ENCODE measurements at regions not wholly inside any gene's neighbourhood (a gene's known extent, or its start where the extent isn't known, plus 50 kb on each side); places are given as distances from the start of the nearest gene placed in this dataset.
A peak's percentile ranks its signal among the peaks of the same experiment; 100 is the strongest.
"Not testable (repeated sequence)": the region's sequence is repeated elsewhere in the genome, so short reads cannot be mapped to it uniquely, and the experiment has no call there.

- no TSS peak for BruUV-seq (replicated peaks)
- peaks cover 22% of the 10 kb centered on the region for H3K4me1 Mint-ChIP-seq (ENCODE audit: low read depth, unreplicated experiment)
- POLR2A ChIA-PET, result no interaction called here
- H3K27ac Mint-ChIP-seq (ENCODE audit: unreplicated experiment), result no peak overlapping the region
- no peak for DNase-seq
- TF ChIP-seq CTCF (IDR thresholded peaks at IDR 0.05; ENCODE audit: insufficient read depth in 1 of 2, low read depth in 1 of 2, low read length in 1 of 2, severe bottlenecking in 1 of 2, unreplicated experiment in 1 of 2), result no peak
- Histone ChIP-seq H3K4me3 (ENCODE audit: low read depth, low read length) (no peak overlapping the region), H3K9me3 (no peaks in the 10 kb centered on the region), H3K36me3 (ENCODE audit: control insufficient read depth, insufficient read depth, low read length) (no peaks in the 10 kb centered on the region), H3K27me3 (replicated peaks; ENCODE audit: control insufficient read depth, insufficient read depth, low read length) (no peaks in the 10 kb centered on the region), H3K4me1 (peaks cover 30% of the 10 kb centered on the region)
- CTCF ChIA-PET, result no interaction called here
- intact Hi-C loops (cut with micrococcal nuclease; ENCODE audit: unreplicated experiment), result loop anchor here (5.0 to 10.0 kb wide), 2 partner anchors 128 to 975 kb away; no protein-coding TSS in a partner anchor
- H3K27me3 Mint-ChIP-seq (ENCODE audit: insufficient read depth, unreplicated experiment), result no peaks in the 10 kb centered on the region
- H3K36me3 Mint-ChIP-seq (ENCODE audit: insufficient read depth, unreplicated experiment), result no peaks in the 10 kb centered on the region
- H3K4me3 Mint-ChIP-seq (ENCODE audit: unreplicated experiment), result no peak overlapping the region
- H3K9me3 Mint-ChIP-seq (ENCODE audit: unreplicated experiment), result no peaks in the 10 kb centered on the region
Observed at GRCh38 chr7:84912537-84912936, 274.3 kb downstream of the SEMA3D start.

GRCh38 chr7:84912018-84912417 is 274.8 kb downstream of the SEMA3D start:
- no peak overlapping the region for H3K27ac Mint-ChIP-seq (ENCODE audit: unreplicated experiment)
- H3K36me3 ChIP-seq (ENCODE audit: control insufficient read depth, insufficient read depth, low read length), result no peaks in the 10 kb centered on the region
- POLR2A ChIA-PET, result no interaction called here
- intact Hi-C loops (cut with micrococcal nuclease; ENCODE audit: unreplicated experiment), result loop anchor here (5.0 to 10.0 kb wide), 2 partner anchors 127 to 975 kb away; no protein-coding TSS in a partner anchor
- H3K4me1 Mint-ChIP-seq (ENCODE audit: low read depth, unreplicated experiment), result peaks cover 22% of the 10 kb centered on the region
- no peaks in the 10 kb centered on the region for H3K36me3 Mint-ChIP-seq (ENCODE audit: insufficient read depth, unreplicated experiment)
- no peak overlapping the region for H3K4me3 Mint-ChIP-seq (ENCODE audit: unreplicated experiment)
- peaks cover 30% of the 10 kb centered on the region for H3K4me1 ChIP-seq
- H3K9me3 ChIP-seq, result no peaks in the 10 kb centered on the region
- no peak overlapping the region for H3K4me3 ChIP-seq (ENCODE audit: low read depth, low read length)
- H3K9me3 Mint-ChIP-seq (ENCODE audit: unreplicated experiment), result no peaks in the 10 kb centered on the region
- CTCF ChIA-PET, result interaction anchor here (0.5 kb wide), 1 partner anchor 982 kb away, joined by 3 read pairs; no protein-coding TSS in a partner anchor
- no peak for TF ChIP-seq CTCF (IDR thresholded peaks at IDR 0.05; ENCODE audit: insufficient read depth in 1 of 2, low read depth in 1 of 2, low read length in 1 of 2, severe bottlenecking in 1 of 2, unreplicated experiment in 1 of 2)
- H3K27me3 ChIP-seq (replicated peaks; ENCODE audit: control insufficient read depth, insufficient read depth, low read length), result no peaks in the 10 kb centered on the region
- H3K27me3 Mint-ChIP-seq (ENCODE audit: insufficient read depth, unreplicated experiment), result no peaks in the 10 kb centered on the region
- BruUV-seq (replicated peaks), result no TSS peak
- no peak for DNase-seq

GRCh38 chr7:84911077-84911476 is 275.8 kb downstream of the SEMA3D start:
- Mint-ChIP-seq H3K9me3 (ENCODE audit: unreplicated experiment) (no peaks in the 10 kb centered on the region), H3K4me3 (ENCODE audit: unreplicated experiment) (no peak overlapping the region), H3K4me1 (ENCODE audit: low read depth, unreplicated experiment) (peaks cover 19% of the 10 kb centered on the region), H3K27ac (ENCODE audit: unreplicated experiment) (peak overlapping the region; percentile 23), H3K27me3 (ENCODE audit: insufficient read depth, unreplicated experiment) (peaks cover under 1% of the 10 kb centered on the region), H3K36me3 (ENCODE audit: insufficient read depth, unreplicated experiment) (no peaks in the 10 kb centered on the region)
- ChIA-PET CTCF (no interaction called here), POLR2A (no interaction called here)
- H3K4me3 ChIP-seq (ENCODE audit: low read depth, low read length), result no peak overlapping the region
- intact Hi-C loops (cut with micrococcal nuclease; ENCODE audit: unreplicated experiment), result loop anchor here (5.0 to 10.0 kb wide), 2 partner anchors 126 to 974 kb away; no protein-coding TSS in a partner anchor
- no TSS peak for BruUV-seq (replicated peaks)
- peaks cover 22% of the 10 kb centered on the region for H3K4me1 ChIP-seq
- DNase-seq, result no peak
- no peaks in the 10 kb centered on the region for H3K27me3 ChIP-seq (replicated peaks; ENCODE audit: control insufficient read depth, insufficient read depth, low read length)
- H3K36me3 ChIP-seq (ENCODE audit: control insufficient read depth, insufficient read depth, low read length), result no peaks in the 10 kb centered on the region
- no peak for TF ChIP-seq CTCF (IDR thresholded peaks at IDR 0.05; ENCODE audit: insufficient read depth in 1 of 2, low read depth in 1 of 2, low read length in 1 of 2, severe bottlenecking in 1 of 2, unreplicated experiment in 1 of 2)
- H3K9me3 ChIP-seq, result no peaks in the 10 kb centered on the region

- H3K9me3 ChIP-seq; H3K36me3 Mint-ChIP-seq (ENCODE audit: insufficient read depth, unreplicated experiment); DNase-seq; POLR2A ChIA-PET; H3K36me3 ChIP-seq (ENCODE audit: control insufficient read depth, insufficient read depth, low read length); H3K9me3 Mint-ChIP-seq (ENCODE audit: unreplicated experiment); H3K4me3 Mint-ChIP-seq (ENCODE audit: unreplicated experiment); H3K27me3 Mint-ChIP-seq (ENCODE audit: insufficient read depth, unreplicated experiment); BruUV-seq (replicated peaks); CTCF ChIA-PET; H3K27me3 ChIP-seq (replicated peaks; ENCODE audit: control insufficient read depth, insufficient read depth, low read length); H3K4me3 ChIP-seq (ENCODE audit: low read depth, low read length): not testable (repeated sequence)
- Mint-ChIP-seq H3K27ac (ENCODE audit: unreplicated experiment) (peak overlapping the region; percentile 23), H3K4me1 (ENCODE audit: low read depth, unreplicated experiment) (peaks cover 13% of the 10 kb centered on the region)
- H3K4me1 ChIP-seq, result peaks cover 16% of the 10 kb centered on the region
- intact Hi-C loops (cut with micrococcal nuclease; ENCODE audit: unreplicated experiment), result loop anchor here (5.0 to 10.0 kb wide), 2 partner anchors 126 to 973 kb away; no protein-coding TSS in a partner anchor
Observed at GRCh38 chr7:84910322-84910721, 276.5 kb downstream of the SEMA3D start.

Measured in Caco-2 (cell line).